ENCODE measurements at regions not wholly inside any gene's neighbourhood (a gene's known extent, or its start where the extent isn't known, plus 50 kb on each side); places are given as distances from the start of the nearest gene placed in this dataset.

DNA sequence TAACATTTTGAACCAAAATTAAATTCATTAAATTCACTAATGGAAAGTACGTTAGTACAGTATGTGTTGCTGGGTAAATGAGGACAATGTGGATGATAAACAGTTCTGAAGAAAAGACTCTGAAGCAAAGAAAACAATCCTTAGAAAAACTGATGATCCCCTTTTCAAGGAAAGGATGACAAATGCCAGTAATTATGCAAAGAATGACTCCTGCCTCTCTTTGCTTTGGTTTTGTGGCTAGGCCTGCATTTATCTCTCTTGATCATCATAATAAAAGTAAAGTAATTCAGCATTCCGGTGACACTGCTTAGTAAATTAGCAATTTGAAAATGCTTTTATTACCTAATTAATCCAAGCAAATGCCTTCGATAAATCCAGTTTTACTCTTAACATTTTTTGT is 652.2 kb upstream of the DIPK2B start:
- DNase-seq = no peak

DNA sequence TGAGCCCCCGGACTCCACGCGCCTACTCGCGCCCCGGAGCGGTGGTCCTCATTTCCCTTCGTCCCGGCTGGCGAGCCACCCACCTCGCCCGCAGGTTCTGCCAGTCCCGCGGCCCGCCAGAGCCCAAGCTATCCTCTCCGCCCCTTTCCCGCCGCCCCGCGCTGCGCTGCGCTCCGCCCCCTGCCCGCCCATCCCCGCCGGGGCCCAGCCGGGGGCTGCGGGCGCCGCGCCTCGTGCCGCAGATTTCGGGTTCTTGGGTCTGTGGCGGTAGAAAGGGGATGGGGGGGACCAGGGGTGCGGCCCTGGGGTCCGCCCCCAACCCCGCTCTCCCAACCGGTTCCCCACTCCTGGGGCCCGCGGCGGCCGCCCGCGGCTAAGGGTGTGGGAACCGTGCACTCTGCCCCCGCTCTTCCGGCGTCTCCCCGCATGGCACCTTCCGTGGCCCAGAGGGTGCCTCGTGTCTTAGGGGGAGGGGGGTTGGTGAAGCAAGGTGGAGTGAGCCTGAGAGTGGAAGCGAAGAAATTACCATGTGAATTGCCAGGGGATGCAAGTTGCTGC is 650.8 kb upstream of the DIPK2B start:
- no peak for DNase-seq

DNA sequence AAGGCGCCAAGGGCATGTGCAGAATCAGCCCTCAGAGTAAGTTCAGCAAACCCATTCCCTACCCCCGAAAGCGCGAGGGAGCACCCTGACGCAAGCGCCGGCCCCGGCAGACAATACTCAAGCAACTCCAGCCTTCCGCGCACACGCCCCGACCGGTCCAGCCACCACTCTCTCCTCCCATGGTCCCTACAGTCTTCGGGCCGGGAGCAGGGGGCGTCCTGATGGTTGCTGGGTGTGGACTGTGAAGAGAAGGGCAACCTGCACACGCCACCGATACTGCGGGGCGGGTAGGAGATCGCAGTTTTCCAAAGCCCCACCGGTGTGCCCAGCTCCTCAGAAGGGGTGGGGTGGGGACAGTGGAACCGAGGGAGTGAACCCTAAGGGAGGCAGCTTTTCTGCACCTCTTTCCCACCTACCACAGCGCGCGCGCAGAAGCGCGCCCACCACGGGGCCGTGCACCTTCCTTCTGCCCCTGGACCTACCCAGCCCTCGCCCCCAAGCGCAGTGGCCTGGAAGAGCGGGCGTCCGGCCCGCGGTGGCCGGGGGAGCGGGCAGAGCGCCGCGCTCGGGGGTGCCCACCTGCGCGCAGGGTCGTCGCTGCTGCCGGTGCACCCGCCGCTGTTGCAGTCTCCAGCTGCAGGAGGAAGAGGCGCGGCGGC is 650.2 kb upstream of the DIPK2B start:
- DNase-seq = no peak

DNA sequence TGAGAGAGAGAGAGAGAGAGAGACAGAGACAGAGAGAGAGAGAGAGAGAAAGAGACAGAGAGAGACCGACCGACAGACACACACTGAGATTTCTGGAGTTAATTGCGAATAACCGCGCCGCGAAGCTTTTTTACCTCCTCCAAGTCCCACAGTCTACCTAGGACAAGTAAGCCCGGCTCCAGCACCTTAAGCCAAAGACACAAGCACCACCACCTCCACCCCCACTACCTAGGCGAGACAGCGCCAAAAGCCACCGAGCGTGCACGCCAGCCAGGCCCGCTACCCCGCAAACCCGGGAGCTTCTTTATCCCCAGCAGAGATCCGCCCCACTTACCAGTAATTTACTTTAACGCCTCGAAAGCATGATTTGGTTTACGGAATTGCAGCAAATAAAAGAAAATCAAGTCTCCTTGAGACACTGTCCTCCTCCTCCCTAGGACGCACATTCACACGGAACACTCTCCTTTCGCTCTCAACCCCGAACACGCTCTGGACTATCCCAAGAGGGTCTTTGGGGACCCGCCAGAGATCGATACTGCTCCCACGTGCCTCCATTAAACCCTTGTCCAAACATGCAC is 649.6 kb upstream of the DIPK2B start:
- no peak for DNase-seq

DNA sequence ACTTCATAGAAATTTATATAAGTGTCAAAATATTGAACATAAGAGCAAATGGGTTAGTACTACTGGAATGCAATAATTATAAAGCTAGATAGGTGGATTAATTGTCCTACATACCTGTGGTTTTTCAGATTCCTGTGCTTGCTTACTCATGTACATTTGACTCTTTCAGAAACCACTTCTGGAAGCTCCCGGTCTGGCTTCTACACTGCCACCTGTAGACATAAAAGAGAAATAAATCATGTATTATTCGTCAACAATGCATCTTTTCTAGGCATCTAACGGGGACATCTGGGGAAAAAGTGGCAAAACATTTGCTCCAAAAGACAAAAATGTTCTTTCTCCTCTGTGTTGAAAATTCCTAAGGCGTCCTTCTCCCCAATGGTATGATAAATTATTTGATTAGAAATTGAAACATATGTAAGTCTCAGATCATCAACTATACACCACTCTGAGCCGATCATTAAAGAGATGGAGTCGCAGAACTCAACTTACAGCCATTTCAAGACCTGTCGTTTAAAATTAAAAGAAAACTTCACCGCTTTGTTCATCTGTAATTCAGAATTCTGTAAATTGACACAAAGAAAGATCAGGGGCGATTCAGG is 648.7 kb upstream of the DIPK2B start:
- DNase-seq = no peak

DNA sequence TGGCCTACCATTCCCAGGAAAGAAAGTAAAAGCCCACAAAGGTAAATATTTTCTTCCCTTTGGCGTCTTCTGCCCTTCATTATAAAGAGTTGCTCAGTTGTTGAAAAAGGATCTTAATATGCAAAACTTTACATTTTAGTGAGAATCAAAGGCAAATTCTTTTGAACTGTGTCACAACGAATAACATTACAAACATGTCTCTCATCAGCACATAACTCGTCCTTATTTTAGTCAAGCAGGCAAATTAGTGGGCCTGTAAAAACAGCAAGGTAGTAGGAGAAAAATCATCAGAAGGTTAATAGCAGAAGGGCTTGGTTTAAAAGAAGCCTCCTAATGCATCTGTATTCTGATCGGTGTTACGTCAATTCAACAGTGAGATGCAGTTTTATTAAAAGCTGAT is 647.3 kb upstream of the DIPK2B start:
- DNase-seq = no peak

DNA sequence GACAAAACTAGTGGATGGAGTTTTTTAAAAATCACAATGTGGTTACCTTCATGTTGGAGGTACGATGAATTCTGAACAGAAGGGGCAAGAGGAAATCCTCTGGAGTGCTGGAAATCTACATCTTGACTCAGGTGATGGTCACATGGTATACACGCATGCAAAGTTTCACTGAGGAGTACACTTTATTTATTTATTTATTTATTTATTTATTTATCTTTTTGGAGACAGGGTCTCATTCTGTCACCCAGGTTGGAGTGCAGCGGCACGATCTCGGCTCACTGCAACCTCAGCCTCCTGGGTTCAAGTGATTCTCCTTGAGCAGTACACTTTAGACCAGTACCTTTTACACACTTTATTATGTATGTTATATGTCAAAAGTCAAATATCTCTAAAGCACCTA is 645.7 kb upstream of the DIPK2B start:
- DNase-seq = no peak

DNA sequence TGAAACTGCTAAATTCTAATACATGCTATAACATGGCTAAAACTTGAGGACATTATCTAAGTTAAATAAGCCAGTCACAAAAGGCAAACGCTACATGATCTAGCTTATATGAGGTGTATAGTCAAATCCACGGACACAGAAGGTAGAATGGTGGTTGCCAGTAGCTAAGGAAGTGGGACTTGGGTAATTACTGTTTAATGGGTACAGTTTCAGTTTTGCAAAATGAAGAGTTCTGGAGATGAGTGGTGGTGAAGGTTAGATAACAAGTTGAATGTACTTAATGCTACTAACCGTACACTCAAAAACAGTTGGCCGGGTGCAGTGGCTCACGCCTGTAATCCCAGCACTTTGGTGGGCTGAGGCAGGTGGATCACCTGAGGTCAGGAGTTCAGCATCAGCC is 644.5 kb upstream of the DIPK2B start:
- no peak for DNase-seq

DNA sequence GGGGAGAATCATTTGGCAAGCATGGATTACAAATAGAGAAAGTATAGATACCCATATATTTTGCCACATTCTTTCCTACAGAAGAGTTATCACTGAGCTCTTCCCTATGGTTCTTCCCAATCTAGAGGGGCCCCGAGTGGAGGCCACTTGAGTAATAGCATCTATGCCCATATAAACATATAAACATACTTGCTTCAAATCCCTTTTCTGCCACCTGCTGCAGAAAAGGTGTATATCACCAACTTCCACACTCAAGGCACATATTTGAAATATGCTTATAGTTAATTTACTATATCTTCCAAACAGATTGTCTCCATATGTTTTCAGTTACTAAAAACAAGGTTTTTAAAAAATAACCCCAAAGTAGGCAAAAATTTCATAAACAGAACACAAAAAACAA is 642.8 kb upstream of the DIPK2B start:
- DNase-seq = no peak

DNA sequence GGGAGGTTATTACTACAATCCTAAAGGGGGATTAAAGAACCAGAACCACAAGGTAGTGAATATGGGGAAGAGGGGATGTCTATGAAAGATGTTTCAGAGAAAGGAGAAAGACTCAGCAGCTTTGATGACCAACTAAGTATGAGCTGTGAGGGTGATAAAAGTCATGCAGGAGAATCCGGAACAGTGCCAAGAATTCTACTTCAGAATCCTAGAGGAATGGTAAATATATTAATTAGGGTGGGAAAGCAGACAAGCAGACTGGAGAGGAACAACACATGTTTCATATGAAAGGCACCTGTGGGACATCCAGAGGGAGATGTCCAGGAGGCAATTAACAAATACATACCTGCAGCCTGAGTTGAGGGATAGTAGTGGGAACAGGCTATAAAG is 642.2 kb upstream of the DIPK2B start:
- DNase-seq = no peak

DNA sequence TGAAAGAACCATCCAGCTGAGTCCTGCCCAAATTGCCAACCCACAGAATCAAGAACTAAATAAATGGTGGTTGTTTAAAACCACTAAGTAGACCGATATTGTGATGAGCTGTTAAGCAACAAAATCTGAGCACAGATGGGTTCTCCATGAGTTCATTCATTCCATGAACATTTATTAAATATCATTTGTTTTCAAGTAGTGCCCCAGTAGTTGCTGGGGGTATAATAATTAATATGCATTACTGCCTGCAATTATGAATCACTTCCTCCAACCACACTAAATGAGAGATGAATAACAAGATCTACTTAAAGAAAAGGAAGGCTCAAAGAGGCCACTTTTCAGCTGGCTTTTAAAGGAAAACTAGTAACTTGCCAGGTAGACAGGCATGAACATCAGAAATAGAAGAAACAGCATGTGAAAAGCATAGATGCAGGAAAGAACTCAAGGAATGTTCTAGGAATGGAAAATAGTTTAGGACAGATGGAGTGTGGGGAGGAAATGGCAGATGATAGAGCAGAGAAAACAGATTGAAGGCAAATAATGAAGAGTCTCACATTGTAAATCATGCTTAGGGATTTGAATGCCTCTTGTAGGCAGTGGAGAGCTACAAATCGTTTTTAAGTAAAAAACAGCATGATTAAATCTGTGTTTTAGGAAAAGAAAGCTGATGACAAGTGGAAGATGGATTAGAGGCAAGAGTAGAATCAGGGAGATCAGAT is 641.7 kb upstream of the DIPK2B start:
- DNase-seq = no peak

DNA sequence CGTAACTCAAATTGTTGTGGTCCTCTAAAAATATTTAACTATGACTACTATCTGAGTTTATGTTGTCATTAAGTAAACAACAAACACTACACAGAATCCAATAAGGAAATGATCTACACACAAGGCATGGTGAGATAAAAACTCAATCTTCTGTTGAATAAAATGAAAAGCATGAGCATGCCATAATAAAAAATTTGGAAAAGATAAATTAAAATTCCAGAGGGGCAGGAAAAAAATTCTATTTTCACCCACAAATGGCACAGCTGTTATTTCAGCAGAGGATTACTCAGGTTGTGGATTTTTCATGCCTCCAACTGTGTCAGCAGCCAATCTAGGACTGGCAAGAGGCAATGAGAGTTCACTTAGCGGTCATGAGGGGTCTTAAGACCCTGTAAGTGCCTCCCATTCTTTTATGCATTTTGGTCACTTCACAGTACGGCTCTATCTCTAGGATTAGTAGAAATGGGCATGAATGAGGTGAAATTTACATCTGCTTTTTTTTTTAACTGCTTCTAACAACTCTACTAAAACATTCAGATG is 639.8 kb upstream of the DIPK2B start:
- DNase-seq = no peak

DNA sequence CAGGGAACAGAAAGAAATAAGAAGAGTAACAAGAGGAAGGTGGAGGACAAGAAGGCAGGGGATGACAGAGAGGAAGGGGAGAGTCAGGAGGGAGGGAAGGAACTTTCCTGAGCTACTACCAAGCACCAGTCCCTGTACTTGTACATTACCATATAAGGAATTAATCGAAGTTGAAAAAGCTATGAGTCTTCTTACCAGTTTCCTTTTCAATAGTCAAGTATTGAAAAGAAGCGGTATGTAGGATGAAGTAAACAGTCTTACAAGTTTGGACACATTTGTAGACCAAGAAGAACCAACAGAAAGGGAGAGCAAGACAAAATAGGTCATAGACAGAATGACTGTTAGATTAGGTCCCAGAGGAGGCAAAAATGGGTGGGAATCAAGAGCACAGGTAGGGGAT is 629.7 kb upstream of the DIPK2B start:
- no peak for DNase-seq

DNA sequence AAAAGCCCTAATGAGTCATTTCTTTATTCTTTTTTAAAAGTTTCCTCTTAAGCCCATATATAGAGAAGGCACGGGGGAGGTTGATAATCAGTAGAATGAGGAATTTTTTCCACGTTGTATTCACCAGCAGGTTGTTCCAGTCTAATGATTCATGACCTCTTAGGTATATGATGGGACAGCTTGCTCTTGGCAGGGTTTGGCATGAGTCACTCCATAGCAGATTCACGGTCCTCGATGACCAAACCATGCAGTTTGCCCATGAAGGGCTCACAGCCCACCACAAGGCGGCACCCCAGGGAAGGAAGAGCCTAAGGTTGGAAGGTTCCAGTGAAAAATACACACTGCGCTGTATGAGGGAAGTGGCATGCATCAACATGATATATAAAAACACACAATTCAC is 623.8 kb upstream of the DIPK2B start:
- peak; percentile 19 for DNase-seq

DNA sequence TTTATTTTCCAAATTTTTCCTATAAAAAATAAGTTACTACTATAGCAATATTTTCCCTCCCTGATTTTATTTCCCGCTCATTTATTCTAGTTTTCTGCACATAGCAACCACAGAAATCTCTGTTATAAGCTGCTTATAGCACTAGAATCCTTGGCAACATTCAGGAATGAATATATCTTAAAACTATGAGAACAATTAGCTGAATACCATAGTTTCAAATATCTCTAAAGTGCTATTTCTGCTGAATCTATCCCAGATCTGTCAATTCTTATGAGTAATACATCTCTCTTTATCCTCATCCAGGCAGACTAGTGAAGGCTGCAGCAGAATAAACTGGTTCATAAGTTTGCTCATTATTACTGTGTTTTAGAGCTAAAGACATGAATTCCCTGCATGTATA is 622.9 kb upstream of the DIPK2B start:
- no peak for DNase-seq

DNA sequence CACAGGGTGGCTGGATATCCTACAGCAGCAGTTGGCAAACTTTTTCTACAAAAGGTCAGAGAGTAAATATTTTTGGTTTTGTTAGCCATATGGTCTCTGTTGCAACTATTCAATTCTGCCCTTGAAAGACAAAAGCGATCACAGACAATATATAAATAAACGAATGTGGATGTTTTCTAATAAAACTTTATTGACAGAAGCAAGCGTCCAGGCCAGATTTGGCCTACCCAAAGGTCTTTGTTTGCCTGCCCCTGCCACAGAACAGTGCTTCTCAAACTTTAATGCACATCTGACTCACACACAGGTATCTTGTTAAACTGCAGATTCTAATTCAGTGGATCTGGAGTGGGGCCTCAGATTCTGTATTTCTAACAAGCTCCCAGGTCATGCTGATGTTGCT is 621.4 kb upstream of the DIPK2B start:
- DNase-seq = no peak

DNA sequence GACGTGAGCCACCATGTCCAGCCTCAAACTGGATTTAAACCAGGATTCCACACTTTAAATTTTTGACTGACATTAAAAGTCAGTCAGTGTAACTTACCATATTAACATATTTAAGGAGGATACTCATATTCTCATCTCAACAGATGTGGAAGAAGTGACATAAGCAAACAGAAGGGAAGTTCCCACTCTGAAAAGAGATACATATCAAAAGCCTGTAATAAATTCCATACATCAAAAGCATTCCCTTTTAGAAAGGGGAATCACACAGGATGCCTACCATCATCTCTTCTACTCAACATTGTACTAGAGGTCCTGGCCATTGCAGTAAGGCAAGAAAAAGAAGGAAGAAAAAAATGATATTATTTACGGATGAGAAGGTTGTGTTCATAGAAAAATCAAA is 618.2 kb upstream of the DIPK2B start:
- no peak for DNase-seq

DNA sequence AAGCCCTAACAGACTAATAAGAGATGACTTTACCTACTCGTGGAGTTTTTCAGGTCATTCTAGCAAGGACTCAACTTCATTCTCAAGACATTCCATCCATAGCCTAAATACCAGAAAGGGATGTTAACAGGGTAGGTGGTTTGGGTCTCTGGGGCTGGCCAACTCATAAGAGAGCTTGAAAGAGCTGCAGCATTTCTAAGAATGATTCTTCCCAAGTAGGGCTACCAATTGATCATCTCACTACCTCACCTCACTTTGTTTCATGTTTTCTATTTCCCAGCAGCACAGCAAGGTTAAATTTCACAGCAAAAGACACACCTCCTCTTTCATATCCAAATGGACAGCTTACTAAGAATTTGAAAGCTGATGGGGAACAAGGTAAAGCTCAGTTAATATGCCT is 614.8 kb upstream of the DIPK2B start:
- DNase-seq = no peak

DNA sequence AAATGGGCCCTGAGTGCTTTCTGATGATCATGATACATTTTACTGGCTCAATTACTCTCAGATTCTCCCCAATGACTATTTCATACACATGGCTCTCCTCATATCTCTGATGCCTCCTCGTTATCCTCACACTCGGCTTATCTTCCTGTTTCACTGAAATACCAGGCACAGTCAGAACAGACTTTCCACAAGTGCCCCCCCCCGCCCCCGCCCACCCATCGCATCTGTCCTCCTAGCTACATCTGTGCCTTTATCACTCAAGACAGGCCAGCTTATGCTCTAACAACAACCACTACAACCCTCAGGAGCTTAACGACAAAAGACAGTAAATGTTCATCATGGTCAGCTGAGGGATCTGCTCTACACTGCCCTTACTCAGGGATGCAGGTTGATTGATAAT is 610.6 kb upstream of the DIPK2B start:
- no peak for DNase-seq

DNA sequence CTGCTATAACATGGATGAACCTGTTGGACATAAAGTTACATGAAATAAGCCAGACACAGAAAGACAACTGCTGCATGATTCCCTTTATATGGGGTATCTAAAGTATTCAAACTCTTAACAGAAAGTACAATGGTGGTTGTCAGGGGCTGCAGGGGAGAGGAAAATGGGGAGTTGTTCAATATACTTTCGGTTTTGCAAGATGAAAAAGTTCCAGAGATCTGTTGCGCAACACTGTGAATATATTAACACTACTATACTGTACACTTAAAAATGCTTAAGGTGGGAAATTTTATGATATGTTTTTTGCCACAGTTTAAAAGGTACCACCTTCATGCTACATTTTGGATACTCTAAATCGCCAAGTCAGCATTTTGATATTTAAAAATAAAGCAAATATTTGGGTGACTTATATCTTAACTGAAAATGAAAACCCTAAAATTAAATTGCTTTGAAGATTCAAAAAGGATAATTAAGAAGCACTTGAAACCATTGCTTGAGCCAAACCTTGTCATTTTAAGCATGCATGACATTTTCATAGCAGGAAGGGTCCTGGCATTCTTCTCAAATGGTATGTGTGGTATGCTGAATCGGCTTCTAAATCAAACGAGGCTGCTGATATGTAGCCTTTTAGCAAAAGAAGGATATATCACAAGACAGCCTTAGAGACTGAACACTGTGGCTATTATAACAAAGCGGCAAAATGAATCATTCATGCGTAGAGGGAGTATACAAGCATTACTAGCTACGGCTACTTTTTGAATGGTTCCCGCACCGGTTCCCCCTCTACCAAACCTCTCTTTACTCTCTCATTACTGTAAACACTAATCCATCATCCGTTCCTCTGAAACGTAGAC is 607.1 kb upstream of the DIPK2B start:
- no peak for DNase-seq

DNA sequence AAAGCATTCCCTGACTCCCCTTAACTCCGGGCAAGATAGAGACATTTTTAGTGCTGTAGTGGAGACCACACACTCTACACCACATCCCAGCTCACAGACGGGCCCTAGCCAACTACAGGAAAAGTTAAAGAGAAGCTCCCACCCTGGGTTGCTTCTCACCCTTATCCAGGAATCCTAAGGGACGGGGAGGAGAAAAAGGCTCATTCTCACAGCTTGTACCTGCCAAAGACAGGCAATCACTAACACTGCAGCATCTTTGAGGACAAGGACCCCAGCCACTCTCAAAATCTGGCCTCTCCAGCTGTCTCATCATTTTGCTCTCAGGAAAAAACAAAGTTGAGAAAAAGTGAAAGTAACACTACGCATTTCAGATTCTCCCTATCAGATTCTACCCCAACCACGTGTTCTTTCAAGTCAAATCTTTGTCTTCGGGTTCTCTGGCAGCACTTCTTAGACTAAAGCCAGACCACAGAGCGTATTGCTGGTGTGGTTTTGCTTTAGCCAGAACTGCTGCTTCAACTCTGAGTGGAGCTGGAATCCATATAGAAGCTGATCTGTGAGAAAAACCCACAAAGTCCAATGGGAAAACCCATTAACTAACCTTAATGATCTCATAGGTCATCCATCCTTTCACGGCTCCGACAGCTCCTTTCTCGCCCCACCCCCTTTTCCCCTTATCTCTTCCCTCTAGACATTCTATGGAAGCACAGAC is 605.9 kb upstream of the DIPK2B start:
- DNase-seq = no peak

DNA sequence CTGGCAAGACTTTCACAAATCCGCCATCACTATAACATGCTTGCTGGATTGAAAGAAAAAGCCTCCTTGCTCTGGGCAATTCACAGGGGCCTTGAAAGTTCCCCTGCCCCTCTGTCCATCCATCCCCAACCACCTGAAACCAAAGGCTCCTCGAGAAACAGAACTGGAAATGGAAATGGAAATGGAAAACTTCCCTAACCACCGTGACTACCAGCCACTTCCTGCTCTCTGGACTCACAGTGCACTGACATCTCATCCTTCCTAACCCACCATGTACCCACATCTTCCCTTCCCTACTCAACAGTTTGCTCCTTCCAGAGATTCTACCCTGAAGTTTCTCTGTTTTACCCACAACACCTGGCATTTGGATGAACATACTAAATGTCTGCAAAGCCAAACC is 603.6 kb upstream of the DIPK2B start:
- DNase-seq = no peak

Data from GOT3 (cell line).